ENCODE measurements at regions not wholly inside any gene's neighbourhood (a gene's known extent, or its start where the extent isn't known, plus 50 kb on each side); places are given as distances from the start of the nearest gene placed in this dataset.

DNA sequence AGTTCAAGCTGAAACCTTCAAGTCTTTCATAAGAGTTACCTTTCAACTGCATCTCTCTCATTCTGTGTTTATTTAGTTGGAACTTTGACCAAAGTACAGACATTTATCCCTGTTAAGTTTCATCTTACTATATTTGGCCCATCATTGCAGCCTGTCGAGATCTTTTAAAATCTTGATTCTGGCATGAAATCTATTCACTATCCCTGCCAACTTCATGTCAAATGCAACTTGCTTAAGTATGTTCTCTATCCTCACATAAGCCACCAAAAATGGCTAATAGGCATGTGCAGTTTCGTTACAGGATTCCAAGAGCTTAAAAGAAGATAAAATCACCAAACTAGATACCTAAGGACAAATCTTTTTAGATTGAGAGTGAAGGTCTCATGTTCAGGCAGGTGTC is 117.5 kb upstream of the KCNQ5 start:
- H3K27ac ChIP-seq, result no peak overlapping the region
- no peak for DNase-seq
- H3K4me1 ChIP-seq (replicated peaks in 1 of 2), result no peaks in the 10 kb centered on the region
- H3K4me3 ChIP-seq, result no peak overlapping the region
- H3K36me3 ChIP-seq (replicated peaks in 1 of 2), result no peaks in the 10 kb centered on the region
- no peaks in the 10 kb centered on the region for H3K27me3 ChIP-seq
- 42 to 57% (median 46%) methylated on average over 2 of the region's 2 CpGs for WGBS, 4 donors
- no peaks in the 10 kb centered on the region for H3K9me3 ChIP-seq (replicated peaks in 1 of 3)
- TF ChIP-seq, protein P1, sequence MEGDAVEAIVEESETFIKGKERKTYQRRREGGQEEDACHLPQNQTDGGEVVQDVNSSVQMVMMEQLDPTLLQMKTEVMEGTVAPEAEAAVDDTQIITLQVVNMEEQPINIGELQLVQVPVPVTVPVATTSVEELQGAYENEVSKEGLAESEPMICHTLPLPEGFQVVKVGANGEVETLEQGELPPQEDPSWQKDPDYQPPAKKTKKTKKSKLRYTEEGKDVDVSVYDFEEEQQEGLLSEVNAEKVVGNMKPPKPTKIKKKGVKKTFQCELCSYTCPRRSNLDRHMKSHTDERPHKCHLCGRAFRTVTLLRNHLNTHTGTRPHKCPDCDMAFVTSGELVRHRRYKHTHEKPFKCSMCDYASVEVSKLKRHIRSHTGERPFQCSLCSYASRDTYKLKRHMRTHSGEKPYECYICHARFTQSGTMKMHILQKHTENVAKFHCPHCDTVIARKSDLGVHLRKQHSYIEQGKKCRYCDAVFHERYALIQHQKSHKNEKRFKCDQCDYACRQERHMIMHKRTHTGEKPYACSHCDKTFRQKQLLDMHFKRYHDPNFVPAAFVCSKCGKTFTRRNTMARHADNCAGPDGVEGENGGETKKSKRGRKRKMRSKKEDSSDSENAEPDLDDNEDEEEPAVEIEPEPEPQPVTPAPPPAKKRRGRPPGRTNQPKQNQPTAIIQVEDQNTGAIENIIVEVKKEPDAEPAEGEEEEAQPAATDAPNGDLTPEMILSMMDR (IDR thresholded peaks at IDR 0.05), result no peak
- TF ChIP-seq POLR2A (IDR thresholded peaks at IDR 0.05), result no peak
- intact Hi-C loops (cut with DNase I), result no loop called here

DNA sequence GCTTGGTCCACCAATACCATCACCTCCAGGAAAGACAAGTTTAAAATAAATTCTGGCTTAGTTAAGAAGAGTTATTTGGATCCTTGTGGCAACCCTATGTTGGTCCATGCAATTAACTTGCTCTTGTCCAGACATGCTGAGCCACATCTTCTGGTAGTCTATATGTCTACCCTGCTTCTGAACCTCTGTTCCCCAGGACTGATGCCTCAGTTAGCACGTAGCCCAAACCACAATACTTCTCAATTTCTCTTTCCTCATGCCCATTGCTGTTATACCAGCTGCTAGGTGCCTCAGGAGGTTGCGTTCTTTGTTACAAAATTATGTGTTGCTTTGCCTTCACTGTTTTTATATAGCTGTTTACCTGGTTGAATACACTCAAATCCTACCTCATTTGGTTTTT is 116.4 kb upstream of the KCNQ5 start:
- no peak overlapping the region for H3K4me3 ChIP-seq
- no peaks in the 10 kb centered on the region for H3K4me1 ChIP-seq (replicated peaks in 1 of 2)
- no peaks in the 10 kb centered on the region for H3K27me3 ChIP-seq
- intact Hi-C loops (cut with DNase I), result no loop called here
- TF ChIP-seq, protein P1 (IDR thresholded peaks at IDR 0.05), result no peak
- TF ChIP-seq POLR2A (IDR thresholded peaks at IDR 0.05), result no peak
- WGBS, 4 donors, result 27 to 63% (median 35%) methylated on average over 2 of the region's 2 CpGs
- no peak overlapping the region for H3K27ac ChIP-seq
- DNase-seq, result no peak
- no peaks in the 10 kb centered on the region for H3K36me3 ChIP-seq (replicated peaks in 1 of 2)
- H3K9me3 ChIP-seq (replicated peaks in 1 of 3), result no peaks in the 10 kb centered on the region

- TF ChIP-seq, protein P1 (IDR thresholded peaks at IDR 0.05), result no peak
- no peak for TF ChIP-seq POLR2A (IDR thresholded peaks at IDR 0.05)
- no peak for DNase-seq
- Histone ChIP-seq H3K27ac (no peak overlapping the region), H3K27me3 (no peaks in the 10 kb centered on the region), H3K4me3 (no peak overlapping the region), H3K4me1 (replicated peaks in 1 of 2) (no peaks in the 10 kb centered on the region), H3K36me3 (replicated peaks in 1 of 2) (no peaks in the 10 kb centered on the region), H3K9me3 (replicated peaks in 1 of 3) (no peaks in the 10 kb centered on the region)
- intact Hi-C loops (cut with DNase I), result no loop called here
Measured at GRCh38 chr6:72519871-72520270, 102.0 kb upstream of the KCNQ5 start.

DNA sequence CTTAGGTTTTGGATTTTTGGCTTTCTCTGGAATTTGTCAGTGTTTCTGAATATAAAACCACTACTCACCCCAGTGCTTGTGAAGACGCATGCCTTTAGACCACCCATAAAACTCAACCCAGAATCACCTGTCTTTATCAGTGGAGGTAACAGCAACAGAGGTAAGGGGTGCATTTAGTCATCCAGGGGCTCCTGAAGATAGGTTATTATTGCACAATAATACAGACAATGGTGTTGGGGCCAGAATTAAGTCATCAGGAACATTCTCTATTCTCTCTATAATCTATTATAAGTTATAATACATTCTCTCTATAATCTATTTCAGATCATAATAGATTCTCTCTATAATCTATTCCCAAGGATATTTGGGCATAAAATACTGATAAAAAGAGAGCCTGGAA is 100.2 kb upstream of the KCNQ5 start:
- no peak overlapping the region for H3K27ac ChIP-seq
- 80 to 95% (median 83%) methylated on average over 1 of the region's 1 CpG for WGBS, 4 donors
- no peaks in the 10 kb centered on the region for H3K27me3 ChIP-seq
- intact Hi-C loops (cut with DNase I), result no loop called here
- H3K4me3 ChIP-seq, result no peak overlapping the region
- H3K36me3 ChIP-seq (replicated peaks in 1 of 2), result no peaks in the 10 kb centered on the region
- no peaks in the 10 kb centered on the region for H3K4me1 ChIP-seq (replicated peaks in 1 of 2)
- TF ChIP-seq, protein P1 (IDR thresholded peaks at IDR 0.05), result no peak
- no peak for TF ChIP-seq POLR2A (IDR thresholded peaks at IDR 0.05)
- DNase-seq, result no peak
- no peaks in the 10 kb centered on the region for H3K9me3 ChIP-seq (replicated peaks in 1 of 3)
